Small intestine (tissue), 7 donors: ENCODE measurements at regions not wholly inside any gene's neighbourhood (a gene's known extent, or its start where the extent isn't known, plus 50 kb on each side); places are given as distances from the start of the nearest gene placed in this dataset.
A peak's percentile ranks its signal among the peaks of the same experiment; 100 is the strongest.

Source experiments
- DNase-seq, 2 donors: peaks; one replicate each; pipeline versions ENCODE4 v3.0.0 to v3.0.0-alpha.2; 2013
- FAIRE-seq: peaks from 2 replicates; lab custom pipeline; 2012; peaks lifted over from hg19 to GRCh38; lab: Jason Lieb, UNC
- H3K27ac ChIP-seq, 3 donors: one replicate each; pipeline ENCODE4 v1.5.1; 2013; ENCODE audit warnings: low read length in 2 of 3, mild to moderate bottlenecking in 2 of 3, control low read depth in 1 of 3, inconsistent platforms in 1 of 3, low read depth in 1 of 3, moderate library complexity in 1 of 3
- H3K27me3 ChIP-seq, 3 donors: one replicate each; pipeline ENCODE4 v1.6.1; 2013; ENCODE audit warnings: low read length in 3 of 3, inconsistent platforms in 1 of 3; ENCODE audit not compliant: control insufficient read depth in 3 of 3, insufficient read depth in 3 of 3
- H3K36me3 ChIP-seq, 3 donors: one replicate each; pipeline ENCODE4 v1.6.1; 2013; ENCODE audit warnings: low read length in 3 of 3, inconsistent platforms in 1 of 3, low read depth in 1 of 3, mild to moderate bottlenecking in 1 of 3, moderate library complexity in 1 of 3; ENCODE audit not compliant: control insufficient read depth in 3 of 3, insufficient read depth in 2 of 3
- H3K4me1 ChIP-seq, 3 donors: one replicate each; pipeline ENCODE4 v1.6.1; 2013; ENCODE audit warnings: low read length in 2 of 3, inconsistent platforms in 1 of 3, low read depth in 1 of 3, mild to moderate bottlenecking in 1 of 3, moderate library complexity in 1 of 3; ENCODE audit not compliant: control insufficient read depth in 3 of 3, insufficient read depth in 2 of 3
- H3K4me3 ChIP-seq, 3 donors: one replicate each; pipeline ENCODE4 v1.5.1; 2013; ENCODE audit warnings: low read length in 3 of 3, control low read depth in 1 of 3, inconsistent platforms in 1 of 3, low read depth in 1 of 3, mild to moderate bottlenecking in 1 of 3, moderate library complexity in 1 of 3
- H3K9me3 ChIP-seq, 2 donors: one replicate each; pipeline ENCODE4 v1.6.1; 2013; ENCODE audit warnings: low read depth in 1 of 2, low read length in 1 of 2; ENCODE audit not compliant: control insufficient read depth in 2 of 2, insufficient read depth in 1 of 2
- WGBS, 3 donors: extraction: QIAGEN DNeasy Blood & Tissue Kit; methylation state at CpG; one replicate each; pipeline ENCODE4 v1.1.7; 2013; 5-methylcytosine and 5-hydroxymethylcytosine counted together
- donor health status: healthy with polysubstance abuse.
- donor health status: control.
- donor health status: control.
- donor health status: Bipolar disorder and iron deficiency.
- donor health status: healthy.

GRCh38 chr20:48383252-48383651, 444.5 kb downstream of the PREX1 start:
- no peaks in the 10 kb centered on the region for H3K27me3 ChIP-seq
- H3K9me3 ChIP-seq: no peaks in the 10 kb centered on the region
- H3K27ac ChIP-seq: no peak overlapping the region
- no peak overlapping the region for H3K4me3 ChIP-seq
- H3K36me3 ChIP-seq: no peaks in the 10 kb centered on the region
- H3K4me1 ChIP-seq: no peaks in the 10 kb centered on the region
- WGBS, 3 donors: 89 to 96% (median 91%) methylated on average over 3 of the region's 3 CpGs
- FAIRE-seq: no peak
- no peak for DNase-seq

GRCh38 chr20:48382304-48382703, 445.5 kb downstream of the PREX1 start:
- 74 to 84% (median 83%) methylated on average over 5 of the region's 5 CpGs for WGBS, 3 donors
- no peak for DNase-seq

GRCh38 chr20:48381353-48382120, 446.3 kb downstream of the PREX1 start:
- Histone ChIP-seq H3K9me3 (no peaks in the 10 kb centered on the region), H3K4me1 (no peaks in the 10 kb centered on the region), H3K27ac (peak overlapping the region in 1 of 3 donors; percentile 17), H3K4me3 (no peak overlapping the region), H3K36me3 (no peaks in the 10 kb centered on the region), H3K27me3 (no peaks in the 10 kb centered on the region)
- FAIRE-seq: no peak
- no peak for DNase-seq
- WGBS, 3 donors: 56 to 70% (median 58%) methylated on average over 12 of the region's 12 CpGs

More at GRCh38 chr20:48382304-48382703, 445.5 kb downstream of the PREX1 start:
- H3K27me3 ChIP-seq: no peaks in the 10 kb centered on the region
- FAIRE-seq: no peak
- H3K4me1 ChIP-seq: no peaks in the 10 kb centered on the region
- no peaks in the 10 kb centered on the region for H3K36me3 ChIP-seq
- H3K4me3 ChIP-seq: no peak overlapping the region
- H3K9me3 ChIP-seq: no peaks in the 10 kb centered on the region
- no peak overlapping the region for H3K27ac ChIP-seq

GRCh38 chr20:48380661-48381060, 447.1 kb downstream of the PREX1 start:
- DNase-seq: no peak
- Histone ChIP-seq H3K27ac (no peak overlapping the region), H3K27me3 (no peaks in the 10 kb centered on the region), H3K9me3 (no peaks in the 10 kb centered on the region), H3K4me3 (no peak overlapping the region), H3K36me3 (no peaks in the 10 kb centered on the region), H3K4me1 (no peaks in the 10 kb centered on the region)
- WGBS, 3 donors: 91 to 92% (median 92%) methylated on average over 4 of the region's 4 CpGs
- FAIRE-seq: no peak

GRCh38 chr20:48378976-48379675, 448.7 kb downstream of the PREX1 start:
- Histone ChIP-seq H3K9me3 (no peaks in the 10 kb centered on the region), H3K36me3 (no peaks in the 10 kb centered on the region), H3K27ac (no peak overlapping the region), H3K4me1 (no peaks in the 10 kb centered on the region), H3K4me3 (no peak overlapping the region), H3K27me3 (no peaks in the 10 kb centered on the region)
- DNase-seq (no peak), FAIRE-seq (no peak)
- WGBS, 3 donors: 72 to 89% (median 87%) methylated on average over 8 of the region's 8 CpGs

GRCh38 chr20:48377940-48378339, 449.9 kb downstream of the PREX1 start:
- Histone ChIP-seq H3K9me3 (no peaks in the 10 kb centered on the region), H3K27ac (no peak overlapping the region), H3K36me3 (no peaks in the 10 kb centered on the region), H3K4me3 (no peak overlapping the region), H3K27me3 (no peaks in the 10 kb centered on the region), H3K4me1 (no peaks in the 10 kb centered on the region)
- no peak for DNase-seq
- WGBS, 3 donors: 66 to 86% (median 75%) methylated on average over 2 of the region's 2 CpGs
- FAIRE-seq: no peak

- H3K4me3 ChIP-seq: no peak overlapping the region
- H3K27me3 ChIP-seq: no peaks in the 10 kb centered on the region
- no peak for FAIRE-seq
- no peak overlapping the region for H3K27ac ChIP-seq
- H3K9me3 ChIP-seq: no peaks in the 10 kb centered on the region
- no peaks in the 10 kb centered on the region for H3K4me1 ChIP-seq
- H3K36me3 ChIP-seq: no peaks in the 10 kb centered on the region
- DNase-seq: no peak
- 59 to 74% (median 67%) methylated on average over 8 of the region's 8 CpGs for WGBS, 3 donors
Observed at GRCh38 chr20:48375804-48376203, 452.0 kb downstream of the PREX1 start.

GRCh38 chr20:48374991-48375595, 452.7 kb downstream of the PREX1 start:
- WGBS, 3 donors: 77 to 85% (median 78%) methylated on average over 14 to 16 of the region's 16 CpGs
- H3K4me3 ChIP-seq: no peak overlapping the region
- no peak overlapping the region for H3K27ac ChIP-seq
- no peaks in the 10 kb centered on the region for H3K4me1 ChIP-seq
- H3K36me3 ChIP-seq: no peaks in the 10 kb centered on the region
- DNase-seq (no peak), FAIRE-seq (no peak)
- H3K27me3 ChIP-seq: no peaks in the 10 kb centered on the region
- no peaks in the 10 kb centered on the region for H3K9me3 ChIP-seq
